ENCODE measurements at regions not wholly inside any gene's neighbourhood (a gene's known extent, or its start where the extent isn't known, plus 50 kb on each side); places are given as distances from the start of the nearest gene placed in this dataset.
"Not testable (repeated sequence)": the region's sequence is repeated elsewhere in the genome, so short reads cannot be mapped to it uniquely, and the experiment has no call there.

- Mint-ChIP-seq H3K27ac (no peak overlapping the region), H3K4me1 (ENCODE audit: low read depth) (no peaks in the 10 kb centered on the region), H3K9me3 (peaks cover 4% of the 10 kb centered on the region), H3K36me3 (ENCODE audit: low read depth) (no peaks in the 10 kb centered on the region), H3K27me3 (ENCODE audit: low read depth) (no peaks in the 10 kb centered on the region), H3K4me3 (no peak overlapping the region)
Observed at GRCh38 chr4:154958621-154959358, 177.7 kb downstream of the RBM46 start.

GRCh38 chr4:154959756-154960155 is 178.7 kb downstream of the RBM46 start:
- no peaks in the 10 kb centered on the region for H3K9me3 Mint-ChIP-seq
- no peak overlapping the region for H3K4me3 Mint-ChIP-seq
- H3K36me3 Mint-ChIP-seq (ENCODE audit: low read depth): no peaks in the 10 kb centered on the region
- H3K27me3 Mint-ChIP-seq (ENCODE audit: low read depth): no peaks in the 10 kb centered on the region
- H3K4me1 Mint-ChIP-seq (ENCODE audit: low read depth): no peaks in the 10 kb centered on the region
- no peak overlapping the region for H3K27ac Mint-ChIP-seq

GRCh38 chr4:154960476-154960875 is 179.4 kb downstream of the RBM46 start:
- Mint-ChIP-seq H3K36me3 (ENCODE audit: low read depth) (no peaks in the 10 kb centered on the region), H3K9me3 (no peaks in the 10 kb centered on the region), H3K27ac (no peak overlapping the region), H3K27me3 (ENCODE audit: low read depth) (no peaks in the 10 kb centered on the region), H3K4me3 (no peak overlapping the region), H3K4me1 (ENCODE audit: low read depth) (no peaks in the 10 kb centered on the region)

GRCh38 chr4:154961263-154961662 is 180.2 kb downstream of the RBM46 start:
- no peaks in the 10 kb centered on the region for H3K4me1 Mint-ChIP-seq (ENCODE audit: low read depth)
- H3K36me3 Mint-ChIP-seq (ENCODE audit: low read depth): no peaks in the 10 kb centered on the region
- H3K4me3 Mint-ChIP-seq: no peak overlapping the region
- H3K9me3 Mint-ChIP-seq: no peaks in the 10 kb centered on the region
- H3K27ac Mint-ChIP-seq: no peak overlapping the region
- no peaks in the 10 kb centered on the region for H3K27me3 Mint-ChIP-seq (ENCODE audit: low read depth)

GRCh38 chr4:154973244-154974035 is 192.4 kb downstream of the RBM46 start:
- Mint-ChIP-seq H3K4me1 (ENCODE audit: low read depth) (no peaks in the 10 kb centered on the region), H3K9me3 (no peaks in the 10 kb centered on the region), H3K4me3 (no peak overlapping the region), H3K27ac (no peak overlapping the region), H3K36me3 (ENCODE audit: low read depth) (no peaks in the 10 kb centered on the region), H3K27me3 (ENCODE audit: low read depth) (no peaks in the 10 kb centered on the region)

- Mint-ChIP-seq H3K27ac (no peak overlapping the region), H3K9me3 (no peaks in the 10 kb centered on the region), H3K27me3 (ENCODE audit: low read depth) (no peaks in the 10 kb centered on the region), H3K4me1 (ENCODE audit: low read depth) (no peaks in the 10 kb centered on the region), H3K4me3 (no peak overlapping the region), H3K36me3 (ENCODE audit: low read depth) (no peaks in the 10 kb centered on the region)
Observed at GRCh38 chr4:154977228-154977627, 196.2 kb downstream of the RBM46 start.

- Mint-ChIP-seq H3K36me3 (ENCODE audit: low read depth) (no peaks in the 10 kb centered on the region), H3K9me3 (no peaks in the 10 kb centered on the region), H3K4me3 (no peak overlapping the region), H3K4me1 (ENCODE audit: low read depth) (no peaks in the 10 kb centered on the region), H3K27ac (peak overlapping the region; percentile 43), H3K27me3 (ENCODE audit: low read depth) (no peaks in the 10 kb centered on the region)
Observed at GRCh38 chr4:154982187-154983047, 201.3 kb downstream of the RBM46 start.

- Mint-ChIP-seq H3K36me3 (ENCODE audit: low read depth) (no peaks in the 10 kb centered on the region), H3K27me3 (ENCODE audit: low read depth) (no peaks in the 10 kb centered on the region), H3K4me3 (no peak overlapping the region), H3K4me1 (ENCODE audit: low read depth) (no peaks in the 10 kb centered on the region), H3K9me3 (no peaks in the 10 kb centered on the region), H3K27ac (no peak overlapping the region)
Observed at GRCh38 chr4:154983714-154984113, 202.6 kb downstream of the RBM46 start.

- Mint-ChIP-seq H3K4me3 (no peak overlapping the region), H3K27ac (no peak overlapping the region), H3K36me3 (ENCODE audit: low read depth) (no peaks in the 10 kb centered on the region), H3K4me1 (ENCODE audit: low read depth) (no peaks in the 10 kb centered on the region), H3K9me3 (no peaks in the 10 kb centered on the region), H3K27me3 (ENCODE audit: low read depth) (no peaks in the 10 kb centered on the region)
Observed at GRCh38 chr4:154984148-154984547, 203.1 kb downstream of the RBM46 start.

- Mint-ChIP-seq H3K9me3 (no peaks in the 10 kb centered on the region), H3K4me1 (ENCODE audit: low read depth) (no peaks in the 10 kb centered on the region), H3K27ac (no peak overlapping the region), H3K36me3 (ENCODE audit: low read depth) (no peaks in the 10 kb centered on the region), H3K27me3 (ENCODE audit: low read depth) (no peaks in the 10 kb centered on the region), H3K4me3 (no peak overlapping the region)
Observed at GRCh38 chr4:154984616-154985015, 203.5 kb downstream of the RBM46 start.

GRCh38 chr4:154985673-154986072 is 204.6 kb downstream of the RBM46 start:
- H3K4me3 Mint-ChIP-seq: no peak overlapping the region
- no peaks in the 10 kb centered on the region for H3K27me3 Mint-ChIP-seq (ENCODE audit: low read depth)
- H3K36me3 Mint-ChIP-seq (ENCODE audit: low read depth): no peaks in the 10 kb centered on the region
- H3K27ac Mint-ChIP-seq: no peak overlapping the region
- no peaks in the 10 kb centered on the region for H3K4me1 Mint-ChIP-seq (ENCODE audit: low read depth)
- no peaks in the 10 kb centered on the region for H3K9me3 Mint-ChIP-seq

GRCh38 chr4:154988511-154988910 is 207.4 kb downstream of the RBM46 start:
- H3K4me3 Mint-ChIP-seq: no peak overlapping the region

GRCh38 chr4:154989511-154989910 is 208.4 kb downstream of the RBM46 start:
- Mint-ChIP-seq H3K4me1 (ENCODE audit: low read depth) (no peaks in the 10 kb centered on the region), H3K9me3 (no peaks in the 10 kb centered on the region), H3K4me3 (no peak overlapping the region), H3K36me3 (ENCODE audit: low read depth) (no peaks in the 10 kb centered on the region), H3K27me3 (ENCODE audit: low read depth) (no peaks in the 10 kb centered on the region), H3K27ac (no peak overlapping the region)

More at GRCh38 chr4:154988511-154988910, 207.4 kb downstream of the RBM46 start:
- Mint-ChIP-seq H3K9me3 (no peaks in the 10 kb centered on the region), H3K27me3 (ENCODE audit: low read depth) (no peaks in the 10 kb centered on the region), H3K36me3 (ENCODE audit: low read depth) (no peaks in the 10 kb centered on the region), H3K4me1 (ENCODE audit: low read depth) (no peaks in the 10 kb centered on the region), H3K27ac (no peak overlapping the region)

- H3K4me1 Mint-ChIP-seq (ENCODE audit: low read depth); H3K4me3 Mint-ChIP-seq; H3K36me3 Mint-ChIP-seq (ENCODE audit: low read depth); H3K27ac Mint-ChIP-seq; H3K27me3 Mint-ChIP-seq (ENCODE audit: low read depth); H3K9me3 Mint-ChIP-seq: not testable (repeated sequence)
Observed at GRCh38 chr4:154997866-154998265, 210.6 kb upstream of the NPY2R start.

Measured in T-helper 1 cell treated with Interleukin-12 subunit alpha and Interleukin-12 subunit beta and Interleukin-4 antibody, amounts not matched to agents 30 μg/mL and 1 μg/mL, for 36 hours (primary cell).